Thyroid gland (tissue), 4 donors: ENCODE measurements at regions not wholly inside any gene's neighbourhood (a gene's known extent, or its start where the extent isn't known, plus 50 kb on each side); places are given as distances from the start of the nearest gene placed in this dataset.

Experiments used
- CTCF ChIP-seq, 6 experiments: fragments of 200-600 bp in 3 of 6; fragments of 450-650 bp in 3 of 6; sonication (generic) in 3 of 6; IDR thresholded peaks; one replicate each; pipeline ENCODE4 v1.5.1; 2016 to 2019; ENCODE audit warnings: antibody characterized with exemption in 6 of 6, mild to moderate bottlenecking in 2 of 6, inconsistent platforms in 1 of 6, moderate library complexity in 1 of 6
- POLR2A ChIP-seq, 2 donors: fragments of 450-650 bp; IDR thresholded peaks; one replicate each; pipeline ENCODE4 v1.6.1; 2017; ENCODE audit warnings: antibody characterized with exemption in 2 of 2, mild to moderate bottlenecking in 2 of 2, moderate library complexity in 1 of 2

- TF ChIP-seq POLR2A (IDR thresholded peaks at IDR 0.05), result no peak
- no peak for TF ChIP-seq CTCF (IDR thresholded peaks at IDR 0.05)
These were observed 191.2 kb upstream of the RREB1 start for GRCh38 chr6:6916598-6916997.
